ENCODE measurements at regions not wholly inside any gene's neighbourhood (a gene's known extent, or its start where the extent isn't known, plus 50 kb on each side); places are given as distances from the start of the nearest gene placed in this dataset.

- Histone ChIP-seq H4K8ac (ENCODE audit: extremely low read depth, insufficient read depth, low read length) (no peak overlapping the region), H3K36me3 (ENCODE audit: control insufficient read depth in 2 of 4, insufficient read depth in 4 of 4, low read length in 3 of 4) (no peaks in the 10 kb centered on the region), H3K14ac (ENCODE audit: insufficient read length) (no peak overlapping the region), H2AK5ac (ENCODE audit: low read depth, low read length) (no peak overlapping the region), H4K5ac (ENCODE audit: insufficient read length, low read depth, low read length) (no peak overlapping the region), H2BK12ac (ENCODE audit: low read depth, low read length) (no peak overlapping the region), H2BK5ac (ENCODE audit: low read depth, low read length) (no peak overlapping the region), H3K4me2 (ENCODE audit: insufficient read depth in 1 of 2, low read depth in 2 of 2, low read length in 2 of 2) (no peak overlapping the region), H3K9me3 (ENCODE audit: insufficient read depth in 2 of 2, low read depth in 1 of 2, low read length in 1 of 2) (no peaks in the 10 kb centered on the region), H2BK15ac (ENCODE audit: low read length) (no peak overlapping the region), H4K91ac (replicated peaks; ENCODE audit: insufficient read length, low read length) (no peak overlapping the region), H2BK20ac (ENCODE audit: low read length) (no peak overlapping the region), H3K27me3 (replicated peaks in 1 of 4; ENCODE audit: control insufficient read depth in 3 of 4, extremely low read depth in 1 of 4, insufficient read depth in 3 of 4, low read length in 3 of 4) (no peaks in the 10 kb centered on the region; a peak in 2 of 7 replicates), H3K27ac (ENCODE audit: low read depth, low read length) (no peak overlapping the region), H3K4me1 (replicated peaks in 1 of 4; ENCODE audit: control insufficient read depth in 3 of 4, insufficient read depth in 4 of 4, low read length in 3 of 4) (peaks cover 0 to 5% (median 0%) of the 10 kb centered on the region in 4 experiments; a peak in 4 of 7 replicates), H4K20me1 (replicated peaks in 1 of 2; ENCODE audit: control insufficient read depth in 1 of 2, insufficient read depth in 2 of 2, low read length in 2 of 2) (no peaks in the 10 kb centered on the region), H3K56ac (replicated peaks; ENCODE audit: insufficient read length, low read depth, low read length) (no peak overlapping the region), H3K79me1 (ENCODE audit: low read depth, low read length) (no peaks in the 10 kb centered on the region), H3K9ac (replicated peaks in 1 of 4; ENCODE audit: extremely low read depth in 1 of 4, low read depth in 3 of 4, low read length in 3 of 4) (no peak overlapping the region), H3K4me3 (ENCODE audit: extremely low read depth in 1 of 4, insufficient read depth in 2 of 4, low read depth in 3 of 4, low read length in 4 of 4) (no peak overlapping the region), H3K23ac (ENCODE audit: insufficient read length) (no peak overlapping the region), H2AFZ (ENCODE audit: low read length) (no peak overlapping the region), H3K79me2 (ENCODE audit: control insufficient read depth in 1 of 2, insufficient read depth in 2 of 2, low read length in 2 of 2) (no peaks in the 10 kb centered on the region), H3K23me2 (ENCODE audit: low read depth, low read length) (no peaks in the 10 kb centered on the region), H2BK120ac (replicated peaks; ENCODE audit: low read depth, low read length) (no peak overlapping the region), H3K18ac (ENCODE audit: extremely low read depth, low read length) (no peak overlapping the region), H3K4ac (replicated peaks; ENCODE audit: insufficient read length, low read depth, low read length) (no peak overlapping the region)
- FAIRE-seq (no peak), DNase-seq (ENCODE audit: low read depth in 1 of 2, low spot score in 2 of 2) (no peak)
- POLR2A ChIA-PET (ENCODE audit: partially characterized antibody) = no interaction called here
- CTCF ChIA-PET (ENCODE audit: partially characterized antibody) = interaction anchor here (1.7 to 2.5 kb wide), 4 partner anchors 11 to 197 kb away, joined by 4 to 9 read pairs (median 4); no protein-coding TSS in a partner anchor
- TF ChIP-seq CTCF (IDR thresholded peaks at IDR 0.05; ENCODE audit: control extremely low read depth in 1 of 3, insufficient read depth in 1 of 3, low read depth in 1 of 3, low read length in 3 of 3) (peak in 2 of 3 experiments; percentile 28 to 35; a peak in 3 of 4 replicates), RAD21 (IDR thresholded peaks at IDR 0.05 in 1 of 2, conservative IDR thresholded peaks at IDR 0.05 in 1 of 2; ENCODE audit: low read depth in 2 of 2, low read length in 2 of 2) (peak; percentile 12 to 45; a peak in 3 of 4 replicates), RXRA (IDR thresholded peaks at IDR 0.05; ENCODE audit: insufficient read depth, low read depth, low read length) (no peak)
- 96% methylated on average over 5 of the region's 5 CpGs; no CpG with 5 or more reads in 1 of the 2 experiments for WGBS, 2 experiments (ENCODE audit: extremely low coverage in 1 of 2, insufficient coverage in 1 of 2, insufficient read length in 1 of 2, insufficient replicate concordance in 2 of 2, low coverage in 1 of 2, low lambda C conversion rate in 2 of 2, missing lambda C conversion rate in 1 of 2)
Observed at GRCh38 chr10:123361832-123362231, 207.6 kb downstream of the BUB3 start.

Measured in H1 (cell line).